ENCODE measurements at regions not wholly inside any gene's neighbourhood (a gene's known extent, or its start where the extent isn't known, plus 50 kb on each side); places are given as distances from the start of the nearest gene placed in this dataset.

GRCh38 chr14:84546236-84546635 lies 983.7 kb upstream of the FLRT2 start:
- H3K27ac Mint-ChIP-seq = no peak overlapping the region
- H3K4me3 Mint-ChIP-seq = no peak overlapping the region

GRCh38 chr14:84554136-84554535 lies 975.8 kb upstream of the FLRT2 start:
- Mint-ChIP-seq H3K4me1 (no peaks in the 10 kb centered on the region), H3K9me3 (peaks cover 9% of the 10 kb centered on the region), H3K4me3 (no peak overlapping the region), H3K27ac (no peak overlapping the region), H3K27me3 (ENCODE audit: low read depth) (peaks cover 1% of the 10 kb centered on the region), H3K36me3 (ENCODE audit: low read depth) (no peaks in the 10 kb centered on the region)
- TF ChIP-seq, protein P1, sequence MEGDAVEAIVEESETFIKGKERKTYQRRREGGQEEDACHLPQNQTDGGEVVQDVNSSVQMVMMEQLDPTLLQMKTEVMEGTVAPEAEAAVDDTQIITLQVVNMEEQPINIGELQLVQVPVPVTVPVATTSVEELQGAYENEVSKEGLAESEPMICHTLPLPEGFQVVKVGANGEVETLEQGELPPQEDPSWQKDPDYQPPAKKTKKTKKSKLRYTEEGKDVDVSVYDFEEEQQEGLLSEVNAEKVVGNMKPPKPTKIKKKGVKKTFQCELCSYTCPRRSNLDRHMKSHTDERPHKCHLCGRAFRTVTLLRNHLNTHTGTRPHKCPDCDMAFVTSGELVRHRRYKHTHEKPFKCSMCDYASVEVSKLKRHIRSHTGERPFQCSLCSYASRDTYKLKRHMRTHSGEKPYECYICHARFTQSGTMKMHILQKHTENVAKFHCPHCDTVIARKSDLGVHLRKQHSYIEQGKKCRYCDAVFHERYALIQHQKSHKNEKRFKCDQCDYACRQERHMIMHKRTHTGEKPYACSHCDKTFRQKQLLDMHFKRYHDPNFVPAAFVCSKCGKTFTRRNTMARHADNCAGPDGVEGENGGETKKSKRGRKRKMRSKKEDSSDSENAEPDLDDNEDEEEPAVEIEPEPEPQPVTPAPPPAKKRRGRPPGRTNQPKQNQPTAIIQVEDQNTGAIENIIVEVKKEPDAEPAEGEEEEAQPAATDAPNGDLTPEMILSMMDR (IDR thresholded peaks at IDR 0.05; ENCODE audit: unreplicated experiment in 3 of 3) = no peak

More at GRCh38 chr14:84546236-84546635, 983.7 kb upstream of the FLRT2 start:
- TF ChIP-seq, protein P1 (IDR thresholded peaks at IDR 0.05; ENCODE audit: unreplicated experiment in 3 of 3) = no peak
- no peaks in the 10 kb centered on the region for H3K4me1 Mint-ChIP-seq
- H3K36me3 Mint-ChIP-seq (ENCODE audit: low read depth) = no peaks in the 10 kb centered on the region
- H3K27me3 Mint-ChIP-seq (ENCODE audit: low read depth) = peaks cover 4% of the 10 kb centered on the region
- H3K9me3 Mint-ChIP-seq = no peaks in the 10 kb centered on the region

DNA sequence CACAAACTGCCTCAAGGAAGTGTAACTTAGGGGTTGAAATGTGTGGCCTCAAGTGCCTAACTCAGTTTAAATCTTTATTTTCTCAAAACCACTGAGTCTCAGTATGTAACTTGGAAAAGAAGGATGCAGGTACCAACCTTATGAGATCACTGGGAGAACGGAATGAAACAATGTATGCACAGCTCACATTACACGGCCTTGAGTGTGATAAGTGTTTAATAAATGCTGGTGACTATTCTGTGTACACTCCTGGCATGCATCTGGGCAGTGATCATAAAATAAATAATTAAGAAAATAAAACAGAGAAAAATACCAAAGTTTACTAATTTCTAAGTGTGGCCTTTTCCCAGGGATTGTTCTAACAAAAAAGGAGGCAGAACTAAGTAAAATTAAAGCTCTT lies 974.5 kb upstream of the FLRT2 start:
- no peak overlapping the region for H3K27ac Mint-ChIP-seq
- no peaks in the 10 kb centered on the region for H3K36me3 Mint-ChIP-seq (ENCODE audit: low read depth)
- H3K4me1 Mint-ChIP-seq = no peaks in the 10 kb centered on the region
- H3K27me3 Mint-ChIP-seq (ENCODE audit: low read depth) = no peaks in the 10 kb centered on the region
- no peak overlapping the region for H3K4me3 Mint-ChIP-seq
- peaks cover 9% of the 10 kb centered on the region for H3K9me3 Mint-ChIP-seq
- TF ChIP-seq, protein P1 (IDR thresholded peaks at IDR 0.05; ENCODE audit: unreplicated experiment in 3 of 3) = no peak

DNA sequence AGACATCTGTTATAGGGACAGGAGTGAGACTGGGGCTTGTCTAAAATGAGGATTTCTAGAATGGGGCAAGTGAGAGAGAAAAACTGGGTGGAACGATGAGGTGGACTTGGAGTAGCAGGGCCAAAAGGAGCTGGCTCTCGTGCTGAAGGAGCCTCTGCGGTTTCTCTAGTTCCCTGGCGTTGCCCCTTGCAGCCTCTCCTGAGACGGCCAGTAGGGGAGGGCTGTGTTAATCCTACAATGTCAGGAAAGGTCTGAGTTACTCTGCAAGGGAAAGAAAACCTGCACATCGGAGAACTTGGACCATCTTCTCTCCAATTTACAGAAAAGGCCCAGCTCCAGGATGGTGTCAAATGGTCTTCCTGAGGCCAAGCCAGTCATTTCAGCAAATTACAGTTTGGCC lies 963.8 kb upstream of the FLRT2 start:
- H3K9me3 Mint-ChIP-seq = peaks cover 8% of the 10 kb centered on the region
- no peaks in the 10 kb centered on the region for H3K4me1 Mint-ChIP-seq
- no peaks in the 10 kb centered on the region for H3K36me3 Mint-ChIP-seq (ENCODE audit: low read depth)
- H3K4me3 Mint-ChIP-seq = no peak overlapping the region
- H3K27ac Mint-ChIP-seq = no peak overlapping the region
- TF ChIP-seq, protein P1 (IDR thresholded peaks at IDR 0.05; ENCODE audit: unreplicated experiment in 3 of 3) = no peak
- H3K27me3 Mint-ChIP-seq (ENCODE audit: low read depth) = peaks cover 4% of the 10 kb centered on the region

DNA sequence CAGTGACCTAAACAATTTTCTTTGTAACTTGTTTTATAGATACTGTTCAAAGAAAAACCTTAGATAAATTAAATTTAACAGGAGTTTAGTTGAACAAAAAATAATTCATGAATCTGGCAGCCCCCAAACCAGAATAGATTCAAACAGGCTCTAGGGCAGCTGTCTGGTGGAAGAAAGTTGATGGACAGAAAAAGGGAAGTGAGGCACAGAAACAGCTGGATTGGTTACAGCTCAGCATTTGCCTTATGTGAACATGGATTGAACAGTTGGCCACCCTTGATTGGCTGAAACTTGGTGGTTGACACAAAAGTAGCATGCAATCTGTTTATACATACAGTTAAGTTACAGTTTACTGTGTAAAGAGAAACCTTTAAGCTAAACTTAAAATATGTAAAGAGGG lies 954.3 kb upstream of the FLRT2 start:
- Mint-ChIP-seq H3K36me3 (ENCODE audit: low read depth) (no peaks in the 10 kb centered on the region), H3K27me3 (ENCODE audit: low read depth) (no peaks in the 10 kb centered on the region), H3K27ac (no peak overlapping the region), H3K9me3 (no peaks in the 10 kb centered on the region), H3K4me1 (no peaks in the 10 kb centered on the region), H3K4me3 (no peak overlapping the region)
- TF ChIP-seq, protein P1 (IDR thresholded peaks at IDR 0.05; ENCODE audit: unreplicated experiment in 3 of 3) = no peak

- Mint-ChIP-seq H3K9me3 (no peaks in the 10 kb centered on the region), H3K4me3 (no peak overlapping the region), H3K27me3 (ENCODE audit: low read depth) (no peaks in the 10 kb centered on the region), H3K36me3 (ENCODE audit: low read depth) (no peaks in the 10 kb centered on the region), H3K4me1 (no peaks in the 10 kb centered on the region), H3K27ac (no peak overlapping the region)
- TF ChIP-seq, protein P1 (IDR thresholded peaks at IDR 0.05; ENCODE audit: unreplicated experiment in 3 of 3) = no peak
Observed at GRCh38 chr14:84579292-84579691, 950.7 kb upstream of the FLRT2 start.
